ENCODE measurements at regions not wholly inside any gene's neighbourhood (a gene's known extent, or its start where the extent isn't known, plus 50 kb on each side); places are given as distances from the start of the nearest gene placed in this dataset.

GRCh38 chr1:217010253-217010652 lies 287.0 kb upstream of the ESRRG start:
- no peak overlapping the region for H3K4me3 Mint-ChIP-seq
- H3K4me1 Mint-ChIP-seq: no peaks in the 10 kb centered on the region
- H3K36me3 Mint-ChIP-seq: no peaks in the 10 kb centered on the region
- H3K9me3 Mint-ChIP-seq: peaks cover 0 to 10% (median 3%) of the 10 kb centered on the region in 9 donors
- no peak for ATAC-seq
- no peak overlapping the region for H3K27ac Mint-ChIP-seq
- peaks cover 0 to 4% (median 0%) of the 10 kb centered on the region in 5 donors for H3K27me3 Mint-ChIP-seq
- POLR2A ChIA-PET: no interaction called here
- no peak for DNase-seq

GRCh38 chr1:217009376-217009775 lies 286.1 kb upstream of the ESRRG start:
- H3K4me1 Mint-ChIP-seq: no peaks in the 10 kb centered on the region
- H3K27me3 Mint-ChIP-seq: peaks cover 0 to 4% (median 0%) of the 10 kb centered on the region in 5 donors
- no peaks in the 10 kb centered on the region for H3K36me3 Mint-ChIP-seq
- no peak overlapping the region for H3K4me3 Mint-ChIP-seq
- no peak overlapping the region for H3K27ac Mint-ChIP-seq
- ATAC-seq (no peak), DNase-seq (no peak)
- POLR2A ChIA-PET: no interaction called here
- peaks cover 0 to 14% (median 3%) of the 10 kb centered on the region in 9 donors for H3K9me3 Mint-ChIP-seq

GRCh38 chr1:217004776-217005436 lies 281.7 kb upstream of the ESRRG start:
- Mint-ChIP-seq H3K36me3 (no peaks in the 10 kb centered on the region), H3K4me1 (no peaks in the 10 kb centered on the region), H3K27me3 (no peaks in the 10 kb centered on the region), H3K27ac (no peak overlapping the region), H3K4me3 (no peak overlapping the region), H3K9me3 (peaks cover 0 to 19% (median 3%) of the 10 kb centered on the region in 9 donors)
- no peak for ATAC-seq
- DNase-seq: no peak
- POLR2A ChIA-PET: no interaction called here

- no peaks in the 10 kb centered on the region for H3K36me3 Mint-ChIP-seq
- no peak for DNase-seq
- H3K27me3 Mint-ChIP-seq: no peaks in the 10 kb centered on the region
- ATAC-seq: no peak
- POLR2A ChIA-PET: no interaction called here
- peaks cover 0 to 19% (median 3%) of the 10 kb centered on the region in 9 donors for H3K9me3 Mint-ChIP-seq
- no peak overlapping the region for H3K4me3 Mint-ChIP-seq
- no peak overlapping the region for H3K27ac Mint-ChIP-seq
- no peaks in the 10 kb centered on the region for H3K4me1 Mint-ChIP-seq
Measured at GRCh38 chr1:217003355-217003754, 280.1 kb upstream of the ESRRG start.

GRCh38 chr1:216997831-216998230 lies 274.6 kb upstream of the ESRRG start:
- Mint-ChIP-seq H3K27ac (no peak overlapping the region), H3K4me1 (no peaks in the 10 kb centered on the region), H3K27me3 (no peaks in the 10 kb centered on the region), H3K4me3 (no peak overlapping the region), H3K9me3 (peaks cover 0 to 20% (median 1%) of the 10 kb centered on the region in 9 donors), H3K36me3 (no peaks in the 10 kb centered on the region)
- POLR2A ChIA-PET: no interaction called here
- DNase-seq (no peak), ATAC-seq (no peak)

GRCh38 chr1:216997069-216997468 lies 273.8 kb upstream of the ESRRG start:
- H3K4me1 Mint-ChIP-seq: no peaks in the 10 kb centered on the region
- no peak for DNase-seq
- peaks cover 0 to 22% (median 1%) of the 10 kb centered on the region in 9 donors for H3K9me3 Mint-ChIP-seq
- no peak overlapping the region for H3K27ac Mint-ChIP-seq
- H3K36me3 Mint-ChIP-seq: no peaks in the 10 kb centered on the region
- POLR2A ChIA-PET: no interaction called here
- H3K27me3 Mint-ChIP-seq: no peaks in the 10 kb centered on the region
- no peak overlapping the region for H3K4me3 Mint-ChIP-seq
- no peak for ATAC-seq

- no peak overlapping the region for H3K27ac Mint-ChIP-seq
- ATAC-seq: no peak
- H3K4me1 Mint-ChIP-seq: no peaks in the 10 kb centered on the region
- no peak for DNase-seq
- H3K9me3 Mint-ChIP-seq: peaks cover 2 to 28% (median 6%) of the 10 kb centered on the region in 9 donors
- POLR2A ChIA-PET: no interaction called here
- H3K4me3 Mint-ChIP-seq: no peak overlapping the region
- H3K36me3 Mint-ChIP-seq: peaks cover 0 to 6% (median 0%) of the 10 kb centered on the region in 3 donors
- H3K27me3 Mint-ChIP-seq: no peaks in the 10 kb centered on the region
Measured at GRCh38 chr1:216984536-216984935, 261.3 kb upstream of the ESRRG start.

- Mint-ChIP-seq H3K27ac (no peak overlapping the region), H3K4me3 (no peak overlapping the region), H3K9me3 (peaks cover 2 to 29% (median 7%) of the 10 kb centered on the region in 9 donors), H3K36me3 (peaks cover 0 to 6% (median 0%) of the 10 kb centered on the region in 3 donors), H3K27me3 (no peaks in the 10 kb centered on the region), H3K4me1 (no peaks in the 10 kb centered on the region)
- no peak for DNase-seq
- ATAC-seq: no peak
- POLR2A ChIA-PET: no interaction called here
Measured at GRCh38 chr1:216983823-216984222, 260.6 kb upstream of the ESRRG start.

- no peak for DNase-seq
- H3K4me1 Mint-ChIP-seq: no peaks in the 10 kb centered on the region
- POLR2A ChIA-PET: no interaction called here
- H3K9me3 Mint-ChIP-seq: peaks cover 0 to 22% (median 4%) of the 10 kb centered on the region in 9 donors
- no peak for ATAC-seq
- H3K27me3 Mint-ChIP-seq: no peaks in the 10 kb centered on the region
- no peak overlapping the region for H3K4me3 Mint-ChIP-seq
- H3K36me3 Mint-ChIP-seq: no peaks in the 10 kb centered on the region
- no peak overlapping the region for H3K27ac Mint-ChIP-seq
Measured at GRCh38 chr1:216961516-216961915, 238.3 kb upstream of the ESRRG start.

- Mint-ChIP-seq H3K4me1 (no peaks in the 10 kb centered on the region), H3K36me3 (no peaks in the 10 kb centered on the region), H3K27ac (no peak overlapping the region), H3K9me3 (peaks cover 2 to 27% (median 6%) of the 10 kb centered on the region in 9 donors), H3K4me3 (no peak overlapping the region), H3K27me3 (no peaks in the 10 kb centered on the region)
- ATAC-seq (no peak), DNase-seq (no peak)
- POLR2A ChIA-PET: no interaction called here
Measured at GRCh38 chr1:216960716-216961115, 237.5 kb upstream of the ESRRG start.

- H3K36me3 Mint-ChIP-seq: no peaks in the 10 kb centered on the region
- peaks cover 0 to 37% (median 8%) of the 10 kb centered on the region in 9 donors for H3K9me3 Mint-ChIP-seq
- H3K27me3 Mint-ChIP-seq: no peaks in the 10 kb centered on the region
- POLR2A ChIA-PET: no interaction called here
- H3K4me1 Mint-ChIP-seq: no peaks in the 10 kb centered on the region
- no peak for DNase-seq
- H3K27ac Mint-ChIP-seq: no peak overlapping the region
- no peak overlapping the region for H3K4me3 Mint-ChIP-seq
- no peak for ATAC-seq
Measured at GRCh38 chr1:216958569-216958968, 235.3 kb upstream of the ESRRG start.

GRCh38 chr1:216953495-216953894 lies 230.3 kb upstream of the ESRRG start:
- no peak overlapping the region for H3K4me3 Mint-ChIP-seq
- no peaks in the 10 kb centered on the region for H3K4me1 Mint-ChIP-seq
- DNase-seq (no peak), ATAC-seq (no peak)
- H3K36me3 Mint-ChIP-seq: no peaks in the 10 kb centered on the region
- POLR2A ChIA-PET: no interaction called here
- H3K27me3 Mint-ChIP-seq: no peaks in the 10 kb centered on the region
- H3K9me3 Mint-ChIP-seq: peaks cover 1 to 29% (median 11%) of the 10 kb centered on the region in 9 donors
- H3K27ac Mint-ChIP-seq: no peak overlapping the region

- POLR2A ChIA-PET: no interaction called here
- H3K36me3 Mint-ChIP-seq: no peaks in the 10 kb centered on the region
- H3K4me3 Mint-ChIP-seq: no peak overlapping the region
- ATAC-seq (no peak), DNase-seq (no peak)
- H3K9me3 Mint-ChIP-seq: peaks cover 0 to 27% (median 11%) of the 10 kb centered on the region in 9 donors
- H3K27me3 Mint-ChIP-seq: no peaks in the 10 kb centered on the region
- H3K4me1 Mint-ChIP-seq: no peaks in the 10 kb centered on the region
- H3K27ac Mint-ChIP-seq: no peak overlapping the region
Measured at GRCh38 chr1:216952864-216953263, 229.6 kb upstream of the ESRRG start.

GRCh38 chr1:216945538-216946080 lies 222.4 kb upstream of the ESRRG start:
- Mint-ChIP-seq H3K9me3 (peaks cover 0 to 9% (median 5%) of the 10 kb centered on the region in 9 donors), H3K36me3 (no peaks in the 10 kb centered on the region), H3K27ac (no peak overlapping the region), H3K27me3 (no peaks in the 10 kb centered on the region), H3K4me3 (no peak overlapping the region), H3K4me1 (no peaks in the 10 kb centered on the region)
- DNase-seq (no peak), ATAC-seq (no peak)
- POLR2A ChIA-PET: no interaction called here

Data from naive thymus-derived CD8-positive, alpha-beta T cell (primary cell).